Body of pancreas (tissue), 4 donors: ENCODE measurements at regions not wholly inside any gene's neighbourhood (a gene's known extent, or its start where the extent isn't known, plus 50 kb on each side); places are given as distances from the start of the nearest gene placed in this dataset.

Experiments used
- ATAC-seq: fragments of 150-250 bp; one replicate; pipeline ENCODE4 v1.9.1; 2016
- DNase-seq, 4 donors: peaks; one replicate each; pipeline ENCODE4 v3.0.0-alpha.2; 2019
- H3K27ac ChIP-seq, 4 donors: fragments of 200-600 bp; sonication (generic); 1 replicate in 3 of 4; 2 replicates in 1 of 4; pipeline versions ENCODE4 v1.5.1 to v1.6.1; 2016 to 2019; ENCODE audit warnings: mild to moderate bottlenecking in 1 of 4, mixed read lengths in 1 of 4, moderate library complexity in 1 of 4
- H3K27me3 ChIP-seq, 2 donors: fragments of 200-600 bp; sonication (generic); one replicate each; pipeline ENCODE4 v1.6.0; 2016; ENCODE audit warnings: mild to moderate bottlenecking in 1 of 2
- H3K36me3 ChIP-seq, 2 donors: fragments of 200-600 bp; sonication (generic); replicated peaks in 1 of 2; 2 replicates each; pipeline ENCODE4 v1.5.1; 2016; ENCODE audit warnings: low read depth in 2 of 2; ENCODE audit not compliant: insufficient read depth in 1 of 2
- H3K4me1 ChIP-seq: fragments of 200-600 bp; sonication (generic); one replicate; pipeline ENCODE4 v1.6.0; 2016
- H3K4me3 ChIP-seq, 2 donors: fragments of 200-600 bp; sonication (generic); 1 replicate in 1 of 2; 2 replicates in 1 of 2; pipeline ENCODE4 v1.5.1; 2016 to 2019
- H3K9me3 ChIP-seq, 3 donors: fragments of 200-600 bp; sonication (generic); 1 replicate in 2 of 3; 2 replicates in 1 of 3; pipeline ENCODE4 v1.5.1; 2016
- POLR2A ChIP-seq, 3 donors: fragments of 450-650 bp; IDR thresholded peaks; one replicate each; pipeline ENCODE4 v1.6.1; 2016; ENCODE audit warnings: antibody characterized with exemption in 3 of 3, mild to moderate bottlenecking in 2 of 3
- WGBS, 2 donors: methylation state at CpG; one replicate each; pipeline ENCODE4 v1.1.5; 2017; 5-methylcytosine and 5-hydroxymethylcytosine counted together
- intact Hi-C: fragments of 100-400 bp; cut with DNase I; formaldehyde crosslinking; loops from one replicate; pipeline ENCODE4 v1.15.1; 2023
- TF ChIP-seq, protein P1 (sequence below), 7 experiments: fragments of 450-650 bp in 4 of 7; fragments of 200-600 bp in 3 of 7; sonication (generic) in 3 of 7; IDR thresholded peaks; one replicate each; pipeline ENCODE4 v1.5.1; 2016 to 2019; ENCODE audit warnings: antibody characterized with exemption in 7 of 7

DNA sequence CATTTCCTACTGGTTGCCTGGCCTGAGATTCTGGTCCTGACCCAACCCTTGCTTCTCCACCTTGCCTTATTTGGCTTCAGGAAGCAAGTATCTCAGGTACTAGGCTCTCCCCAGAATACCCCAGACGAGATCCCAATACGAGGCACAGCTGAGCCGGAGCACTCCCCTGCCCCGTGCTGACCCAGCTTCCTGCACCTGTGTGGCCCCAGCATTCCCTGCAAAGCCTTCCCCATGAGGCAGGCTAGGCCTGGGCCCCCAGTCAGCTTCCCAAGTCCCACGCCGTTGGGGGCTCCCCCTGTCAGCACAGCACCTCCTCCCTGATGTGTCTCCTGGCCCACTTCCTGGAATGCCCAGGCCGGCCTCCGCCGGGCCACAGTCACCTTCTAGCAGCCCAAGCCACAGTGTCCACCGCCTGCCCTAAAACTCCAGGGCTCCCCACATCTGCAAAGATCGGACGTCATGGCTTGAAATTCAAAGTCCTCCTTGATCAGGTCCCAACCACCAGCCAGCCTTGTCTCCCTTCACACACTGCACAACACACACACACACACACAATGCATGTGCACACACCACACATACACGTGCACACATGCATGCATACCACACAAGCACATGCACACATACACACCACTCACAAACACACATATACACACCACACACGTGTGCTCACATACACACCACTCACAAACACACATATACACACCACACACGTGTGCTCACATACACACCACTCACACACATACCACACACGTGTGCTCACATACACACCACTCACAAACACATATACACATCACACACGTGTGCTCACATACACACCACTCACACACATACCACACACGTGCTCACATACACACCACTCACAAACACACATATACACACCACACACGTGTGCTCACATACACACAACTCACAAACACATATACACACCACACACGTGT, 78.9 kb upstream of the FOXK1 start:
- TF ChIP-seq, protein P1, sequence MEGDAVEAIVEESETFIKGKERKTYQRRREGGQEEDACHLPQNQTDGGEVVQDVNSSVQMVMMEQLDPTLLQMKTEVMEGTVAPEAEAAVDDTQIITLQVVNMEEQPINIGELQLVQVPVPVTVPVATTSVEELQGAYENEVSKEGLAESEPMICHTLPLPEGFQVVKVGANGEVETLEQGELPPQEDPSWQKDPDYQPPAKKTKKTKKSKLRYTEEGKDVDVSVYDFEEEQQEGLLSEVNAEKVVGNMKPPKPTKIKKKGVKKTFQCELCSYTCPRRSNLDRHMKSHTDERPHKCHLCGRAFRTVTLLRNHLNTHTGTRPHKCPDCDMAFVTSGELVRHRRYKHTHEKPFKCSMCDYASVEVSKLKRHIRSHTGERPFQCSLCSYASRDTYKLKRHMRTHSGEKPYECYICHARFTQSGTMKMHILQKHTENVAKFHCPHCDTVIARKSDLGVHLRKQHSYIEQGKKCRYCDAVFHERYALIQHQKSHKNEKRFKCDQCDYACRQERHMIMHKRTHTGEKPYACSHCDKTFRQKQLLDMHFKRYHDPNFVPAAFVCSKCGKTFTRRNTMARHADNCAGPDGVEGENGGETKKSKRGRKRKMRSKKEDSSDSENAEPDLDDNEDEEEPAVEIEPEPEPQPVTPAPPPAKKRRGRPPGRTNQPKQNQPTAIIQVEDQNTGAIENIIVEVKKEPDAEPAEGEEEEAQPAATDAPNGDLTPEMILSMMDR (IDR thresholded peaks at IDR 0.05), result no peak
- no peak for TF ChIP-seq POLR2A (IDR thresholded peaks at IDR 0.05)
- H3K36me3 ChIP-seq, result no peaks in the 10 kb centered on the region
- ATAC-seq (no peak), DNase-seq (no peak)
- H3K4me3 ChIP-seq, result no peak overlapping the region
- no peaks in the 10 kb centered on the region for H3K9me3 ChIP-seq
- H3K27me3 ChIP-seq, result no peaks in the 10 kb centered on the region
- H3K4me1 ChIP-seq, result no peaks in the 10 kb centered on the region
- 71% methylated on average over 17 to 20 of the region's 20 CpGs for WGBS, 2 donors
- intact Hi-C loops, result no loop called here
- H3K27ac ChIP-seq, result no peak overlapping the region

DNA sequence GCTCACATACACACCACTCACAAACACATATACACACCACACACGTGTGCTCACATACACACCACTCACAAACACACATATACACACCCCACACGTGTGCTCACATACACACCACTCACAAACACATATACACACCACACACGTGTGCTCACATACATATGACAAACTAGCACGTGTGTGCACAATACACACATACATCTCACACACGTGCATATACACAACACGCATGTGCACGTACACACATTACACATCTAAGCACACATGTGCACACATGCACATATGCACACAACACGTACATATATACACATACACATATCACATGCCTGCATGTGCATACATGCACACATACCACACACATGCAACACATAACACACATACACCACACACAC, 78.3 kb upstream of the FOXK1 start:
- intact Hi-C loops, result no loop called here
- Histone ChIP-seq H3K36me3 (no peaks in the 10 kb centered on the region), H3K4me3 (no peak overlapping the region), H3K27me3 (no peaks in the 10 kb centered on the region), H3K27ac (no peak overlapping the region), H3K4me1 (no peaks in the 10 kb centered on the region), H3K9me3 (no peaks in the 10 kb centered on the region)
- no peak for DNase-seq
- ATAC-seq, result no peak
- 76 to 88% methylated on average over 8 of the region's 8 CpGs for WGBS, 2 donors
- TF ChIP-seq, protein P1 (IDR thresholded peaks at IDR 0.05), result no peak
- no peak for TF ChIP-seq POLR2A (IDR thresholded peaks at IDR 0.05)

DNA sequence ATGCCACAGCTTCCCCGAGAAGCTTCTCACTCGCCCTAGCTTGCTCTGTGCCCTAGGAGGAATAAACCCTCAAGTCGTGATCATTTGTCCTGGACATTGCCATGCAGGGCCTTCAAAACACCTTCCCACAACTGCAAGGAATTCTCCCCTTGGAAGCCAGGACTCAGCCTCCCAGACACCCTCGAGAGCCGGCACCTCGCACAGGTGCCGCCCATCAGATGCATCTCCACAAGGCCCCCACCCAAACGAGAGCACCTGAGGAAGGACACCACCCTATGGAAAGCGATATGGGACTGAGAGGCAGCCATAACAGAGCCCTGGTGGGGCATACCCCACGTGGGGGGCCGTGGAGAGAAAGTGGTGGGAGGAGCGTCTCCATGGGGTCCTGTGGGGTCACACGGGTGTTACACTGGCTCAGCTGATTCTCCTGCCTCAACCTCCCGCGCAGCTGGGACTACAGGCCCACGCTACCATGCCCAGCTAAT, 77.6 kb upstream of the FOXK1 start:
- DNase-seq, result no peak
- H3K9me3 ChIP-seq, result no peaks in the 10 kb centered on the region
- H3K4me1 ChIP-seq, result no peaks in the 10 kb centered on the region
- WGBS, 2 donors, result 74 to 84% methylated on average over 10 to 13 of the region's 16 CpGs
- H3K36me3 ChIP-seq, result no peaks in the 10 kb centered on the region
- no peak overlapping the region for H3K4me3 ChIP-seq
- no peak overlapping the region for H3K27ac ChIP-seq
- no peak for ATAC-seq
- intact Hi-C loops, result no loop called here
- no peaks in the 10 kb centered on the region for H3K27me3 ChIP-seq
- TF ChIP-seq POLR2A (IDR thresholded peaks at IDR 0.05), result no peak
- TF ChIP-seq, protein P1 (IDR thresholded peaks at IDR 0.05), result no peak

DNA sequence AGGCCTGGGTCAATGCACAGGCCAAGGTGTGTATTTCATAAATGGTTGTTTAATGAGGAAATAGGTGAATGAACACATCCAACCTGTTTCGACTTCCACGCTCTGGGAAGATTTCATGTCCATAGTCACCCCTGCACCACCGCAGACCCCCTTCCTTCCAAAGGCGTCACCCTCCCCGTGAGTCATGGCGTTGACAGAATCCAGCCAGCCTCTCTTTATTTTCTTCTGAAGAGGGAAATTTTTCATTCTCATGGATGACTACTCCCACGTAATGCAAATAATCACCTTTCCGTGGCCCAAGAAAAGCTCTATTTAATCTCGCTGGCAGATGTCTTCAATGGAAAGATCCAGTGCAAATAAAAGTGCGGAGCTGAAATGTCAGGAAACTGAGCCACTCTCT, 75.3 kb upstream of the FOXK1 start:
- no peak overlapping the region for H3K27ac ChIP-seq
- no peaks in the 10 kb centered on the region for H3K4me1 ChIP-seq
- TF ChIP-seq, protein P1 (IDR thresholded peaks at IDR 0.05), result no peak
- TF ChIP-seq POLR2A (IDR thresholded peaks at IDR 0.05), result no peak
- no peaks in the 10 kb centered on the region for H3K9me3 ChIP-seq
- H3K27me3 ChIP-seq, result no peaks in the 10 kb centered on the region
- ATAC-seq (no peak), DNase-seq (no peak)
- intact Hi-C loops, result no loop called here
- no peak overlapping the region for H3K4me3 ChIP-seq
- H3K36me3 ChIP-seq, result no peaks in the 10 kb centered on the region
- 59 to 62% methylated on average over 10 of the region's 10 CpGs for WGBS, 2 donors
